Activated B cell treated with CpG ODN at 0.5 μM for 24 hours (primary cell): ENCODE measurements at regions not wholly inside any gene's neighbourhood (a gene's known extent, or its start where the extent isn't known, plus 50 kb on each side); places are given as distances from the start of the nearest gene placed in this dataset.

Experiments used
- ATAC-seq: fragments of 200-7000 bp; cut with Tn5 transposase; one replicate; pipeline ENCODE4 v1.10.0; 2021; ENCODE audit warnings: low read depth, mild to moderate bottlenecking, moderate library complexity
- CTCF ChIA-PET: fragments of 350-600 bp; sonication (Branson Sonifier 250); formaldehyde crosslinking; loops from one replicate; lab custom pipeline; 2021; ENCODE audit warnings: antibody characterized with exemption; lab: Charles Lee
- POLR2A ChIA-PET: fragments of 350-600 bp; sonication (Branson Sonifier 250); formaldehyde crosslinking; loops from one replicate; lab custom pipeline; 2021; ENCODE audit warnings: antibody characterized with exemption; lab: Charles Lee
- DNase-seq: peaks from one replicate; pipeline ENCODE4 v3.0.0; 2022
- H3K27ac Mint-ChIP-seq: one replicate; pipeline ENCODE4 v1.8.0; 2020; ENCODE audit warnings: mixed read lengths
- H3K27me3 Mint-ChIP-seq: one replicate; pipeline ENCODE4 v1.8.0; 2021; ENCODE audit warnings: mixed read lengths
- H3K36me3 Mint-ChIP-seq: one replicate; pipeline ENCODE4 v1.8.0; 2021; ENCODE audit warnings: low read depth, mixed read lengths
- H3K4me1 Mint-ChIP-seq: one replicate; pipeline ENCODE4 v1.8.0; 2021; ENCODE audit warnings: mixed read lengths
- H3K4me3 Mint-ChIP-seq: one replicate; pipeline ENCODE4 v1.8.0; 2020; ENCODE audit warnings: mild to moderate bottlenecking, mixed read lengths
- H3K9me3 Mint-ChIP-seq: one replicate; pipeline ENCODE4 v1.8.0; 2020; ENCODE audit warnings: mixed read lengths
- intact Hi-C: fragments of 100-400 bp; cut with micrococcal nuclease; formaldehyde crosslinking; loops from one replicate; pipeline ENCODE4 v1.15.1; 2024
- TF ChIP-seq, protein P1 (sequence below): fragments of 200-600 bp; IDR thresholded peaks from one replicate; pipeline ENCODE4 v1.8.0; 2022; ENCODE audit warnings: antibody characterized with exemption, mild to moderate bottlenecking

DNA sequence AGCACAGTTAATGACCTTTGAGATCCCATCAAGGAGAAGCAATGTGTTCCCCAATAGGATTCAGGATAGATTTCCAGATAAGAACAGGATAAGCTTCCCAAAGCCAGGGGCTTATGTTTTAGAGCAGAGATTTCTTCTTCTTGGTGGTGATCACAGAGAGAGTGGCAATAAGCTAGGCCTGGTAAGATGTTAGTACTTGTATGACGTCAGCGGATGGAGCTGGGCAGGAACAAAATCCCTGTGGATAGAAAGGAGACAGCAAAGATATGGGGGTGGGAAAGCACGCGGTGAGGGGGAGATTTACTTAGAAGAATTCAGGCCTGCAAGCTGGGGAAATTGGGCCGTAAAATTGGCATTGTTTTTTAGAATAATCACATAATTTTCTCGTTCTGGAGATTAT, 323.0 kb downstream of the MTX2 start:
- intact Hi-C loops, result no loop called here

DNA sequence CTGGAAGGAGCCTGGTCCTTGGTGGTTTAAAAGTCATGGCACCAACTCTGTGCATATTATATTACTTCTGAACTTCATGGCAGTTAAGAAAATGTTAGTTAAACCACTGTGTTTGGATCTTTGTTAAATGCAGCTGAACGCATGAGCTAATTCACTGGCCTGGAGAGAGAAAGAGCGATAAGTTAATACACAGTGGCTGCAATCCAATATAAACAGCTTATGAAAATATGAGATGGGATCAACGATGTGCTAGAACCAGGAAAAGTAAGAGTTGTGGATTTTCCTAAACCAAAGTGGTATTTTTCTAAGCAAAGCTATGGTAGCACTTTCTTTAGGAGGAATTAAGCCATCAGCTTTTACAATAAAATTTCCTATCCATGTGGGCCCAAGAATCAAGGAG, 326.7 kb downstream of the MTX2 start:
- ChIA-PET CTCF (interaction anchor here (0.6 kb wide), 1 partner anchor 693 kb away, joined by 4 read pairs; no protein-coding TSS in a partner anchor), POLR2A (no interaction called here)
- Mint-ChIP-seq H3K4me1 (no peaks in the 10 kb centered on the region), H3K27ac (no peak overlapping the region), H3K4me3 (no peak overlapping the region), H3K36me3 (no peaks in the 10 kb centered on the region), H3K27me3 (peaks cover 15% of the 10 kb centered on the region), H3K9me3 (no peaks in the 10 kb centered on the region)
- ATAC-seq, result no peak
- DNase-seq, result no peak
- intact Hi-C loops, result no loop called here
- TF ChIP-seq, protein P1, sequence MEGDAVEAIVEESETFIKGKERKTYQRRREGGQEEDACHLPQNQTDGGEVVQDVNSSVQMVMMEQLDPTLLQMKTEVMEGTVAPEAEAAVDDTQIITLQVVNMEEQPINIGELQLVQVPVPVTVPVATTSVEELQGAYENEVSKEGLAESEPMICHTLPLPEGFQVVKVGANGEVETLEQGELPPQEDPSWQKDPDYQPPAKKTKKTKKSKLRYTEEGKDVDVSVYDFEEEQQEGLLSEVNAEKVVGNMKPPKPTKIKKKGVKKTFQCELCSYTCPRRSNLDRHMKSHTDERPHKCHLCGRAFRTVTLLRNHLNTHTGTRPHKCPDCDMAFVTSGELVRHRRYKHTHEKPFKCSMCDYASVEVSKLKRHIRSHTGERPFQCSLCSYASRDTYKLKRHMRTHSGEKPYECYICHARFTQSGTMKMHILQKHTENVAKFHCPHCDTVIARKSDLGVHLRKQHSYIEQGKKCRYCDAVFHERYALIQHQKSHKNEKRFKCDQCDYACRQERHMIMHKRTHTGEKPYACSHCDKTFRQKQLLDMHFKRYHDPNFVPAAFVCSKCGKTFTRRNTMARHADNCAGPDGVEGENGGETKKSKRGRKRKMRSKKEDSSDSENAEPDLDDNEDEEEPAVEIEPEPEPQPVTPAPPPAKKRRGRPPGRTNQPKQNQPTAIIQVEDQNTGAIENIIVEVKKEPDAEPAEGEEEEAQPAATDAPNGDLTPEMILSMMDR, result no peak

More for the DNA sequence above, 323.0 kb downstream of the MTX2 start:
- Mint-ChIP-seq H3K36me3 (no peaks in the 10 kb centered on the region), H3K4me3 (no peak overlapping the region), H3K9me3 (no peaks in the 10 kb centered on the region), H3K27me3 (peaks cover 18% of the 10 kb centered on the region), H3K27ac (no peak overlapping the region), H3K4me1 (no peaks in the 10 kb centered on the region)
- ChIA-PET POLR2A (no interaction called here), CTCF (no interaction called here)
- TF ChIP-seq, protein P1, result no peak
- DNase-seq (no peak), ATAC-seq (no peak)

GRCh38 chr2:176597916-176598315, 328.7 kb downstream of the MTX2 start:
- no peak for ATAC-seq
- TF ChIP-seq, protein P1, result no peak
- no peaks in the 10 kb centered on the region for H3K9me3 Mint-ChIP-seq
- ChIA-PET CTCF (no interaction called here), POLR2A (no interaction called here)
- H3K4me3 Mint-ChIP-seq, result no peak overlapping the region
- H3K4me1 Mint-ChIP-seq, result no peaks in the 10 kb centered on the region
- no peaks in the 10 kb centered on the region for H3K36me3 Mint-ChIP-seq
- intact Hi-C loops, result no loop called here
- no peak overlapping the region for H3K27ac Mint-ChIP-seq
- DNase-seq, result no peak
- H3K27me3 Mint-ChIP-seq, result peaks cover 15% of the 10 kb centered on the region

DNA sequence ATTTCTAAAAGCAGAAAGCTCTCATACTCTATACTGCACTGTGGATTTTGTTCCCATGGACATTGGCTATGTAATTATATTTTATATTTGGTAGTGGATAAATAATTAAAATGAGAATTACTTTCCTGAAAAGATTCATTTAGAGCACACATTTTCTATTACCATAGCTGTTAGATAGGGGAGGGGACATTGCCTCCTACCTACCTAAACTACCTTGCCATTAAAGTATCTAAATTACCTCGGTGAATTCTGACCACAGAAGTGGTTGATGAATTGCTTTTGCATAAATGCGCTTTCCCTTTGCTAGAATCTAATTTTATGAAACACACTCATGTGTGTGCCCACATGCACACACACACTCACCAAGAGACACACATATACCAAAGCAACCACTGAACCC, 329.1 kb downstream of the MTX2 start:
- TF ChIP-seq, protein P1, result no peak
- ChIA-PET POLR2A (no interaction called here), CTCF (no interaction called here)

GRCh38 chr2:176599796-176600485, 330.7 kb downstream of the MTX2 start:
- POLR2A ChIA-PET, result no interaction called here
- Mint-ChIP-seq H3K27me3 (peaks cover 15% of the 10 kb centered on the region), H3K36me3 (no peaks in the 10 kb centered on the region), H3K27ac (no peak overlapping the region), H3K9me3 (no peaks in the 10 kb centered on the region), H3K4me3 (no peak overlapping the region), H3K4me1 (no peaks in the 10 kb centered on the region)
- TF ChIP-seq, protein P1, result no peak
- no peak for DNase-seq
- ATAC-seq, result no peak
- CTCF ChIA-PET, result no interaction called here
- intact Hi-C loops, result no loop called here

More for the DNA sequence above, 329.1 kb downstream of the MTX2 start:
- no peaks in the 10 kb centered on the region for H3K36me3 Mint-ChIP-seq
- intact Hi-C loops, result no loop called here
- ATAC-seq (no peak), DNase-seq (no peak)
- peaks cover 15% of the 10 kb centered on the region for H3K27me3 Mint-ChIP-seq
- H3K4me3 Mint-ChIP-seq, result no peak overlapping the region
- no peak overlapping the region for H3K27ac Mint-ChIP-seq
- no peaks in the 10 kb centered on the region for H3K9me3 Mint-ChIP-seq
- H3K4me1 Mint-ChIP-seq, result no peaks in the 10 kb centered on the region
